ENCODE measurements at regions not wholly inside any gene's neighbourhood (a gene's known extent, or its start where the extent isn't known, plus 50 kb on each side); places are given as distances from the start of the nearest gene placed in this dataset.

- TF ChIP-seq CTCF (IDR thresholded peaks at IDR 0.05) = no peak
- TF ChIP-seq POLR2A (IDR thresholded peaks at IDR 0.05) = no peak
- TF ChIP-seq POLR2AphosphoS5 (IDR thresholded peaks at IDR 0.05) = no peak
- TF ChIP-seq EP300 (IDR thresholded peaks at IDR 0.05) = no peak
Measured at GRCh38 chr1:29438991-29439390, 202.7 kb downstream of the PTPRU start.

All from upper lobe of left lung (tissue), 4 donors.